Caco-2 (cell line): ENCODE measurements at regions not wholly inside any gene's neighbourhood (a gene's known extent, or its start where the extent isn't known, plus 50 kb on each side); places are given as distances from the start of the nearest gene placed in this dataset.

Source experiments
- BruUV-seq: library from RNA; stranded (reverse); fragments of 400-500 nt; replicated peaks from 2 replicates; lab custom pipeline; 2021; lab: Mats Ljungman, UMichigan
- CTCF ChIA-PET: fragments of 300-600 bp; sonication (Branson Sonifier 250); formaldehyde crosslinking; loops from one replicate; lab custom pipeline; 2022; ENCODE audit warnings: antibody characterized with exemption; lab: Charles Lee
- POLR2A ChIA-PET: fragments of 300-600 bp; sonication (Branson Sonifier 250); formaldehyde crosslinking; loops from one replicate; lab custom pipeline; 2022; ENCODE audit warnings: antibody characterized with exemption; lab: Charles Lee
- DNase-seq, 2 experiments: peaks; one replicate each; pipeline versions ENCODE4 v3.0.0 to v3.0.0-alpha.2; 2020 to 2022
- H3K27me3 ChIP-seq: replicated peaks from 2 replicates; pipeline ENCODE4 v1.6.0; 2011; ENCODE audit warnings: low read length; ENCODE audit not compliant: control insufficient read depth, insufficient read depth
- H3K36me3 ChIP-seq: 2 replicates; pipeline ENCODE4 v1.5.1; 2011; ENCODE audit warnings: low read length; ENCODE audit not compliant: control insufficient read depth, insufficient read depth
- H3K4me1 ChIP-seq: fragments of 250-450 bp; sonication (Bioruptor Pico); 2 replicates; pipeline ENCODE4 v1.5.1; 2020; ENCODE audit warnings: mild to moderate bottlenecking
- H3K4me3 ChIP-seq: 2 replicates; pipeline ENCODE4 v1.5.1; 2011; ENCODE audit warnings: low read depth, mild to moderate bottlenecking, control low read depth, low read length
- H3K9me3 ChIP-seq: fragments of 250-450 bp; sonication (Bioruptor Pico); 2 replicates; pipeline ENCODE4 v1.5.1; 2020; ENCODE audit warnings: mild to moderate bottlenecking, moderate library complexity
- H3K27ac Mint-ChIP-seq: one replicate; pipeline ENCODE4 v1.8.0; 2022; ENCODE audit warnings: mixed read lengths; ENCODE audit not compliant: unreplicated experiment
- H3K27me3 Mint-ChIP-seq: one replicate; pipeline ENCODE4 v1.8.0; 2022; ENCODE audit warnings: mixed read lengths; ENCODE audit not compliant: insufficient read depth, unreplicated experiment
- H3K36me3 Mint-ChIP-seq: one replicate; pipeline ENCODE4 v1.8.0; 2022; ENCODE audit warnings: mild to moderate bottlenecking, mixed read lengths; ENCODE audit not compliant: insufficient read depth, unreplicated experiment
- H3K4me1 Mint-ChIP-seq: one replicate; pipeline ENCODE4 v1.8.0; 2022; ENCODE audit warnings: low read depth, mixed read lengths; ENCODE audit not compliant: unreplicated experiment
- H3K4me3 Mint-ChIP-seq: one replicate; pipeline ENCODE4 v1.8.0; 2022; ENCODE audit warnings: mild to moderate bottlenecking, moderate library complexity, mixed read lengths; ENCODE audit not compliant: unreplicated experiment
- H3K9me3 Mint-ChIP-seq: one replicate; pipeline ENCODE4 v1.8.0; 2022; ENCODE audit warnings: mixed read lengths; ENCODE audit not compliant: unreplicated experiment
- intact Hi-C: fragments of 100-400 bp; cut with micrococcal nuclease; formaldehyde crosslinking; loops from one replicate; pipeline ENCODE4 v1.10.0; 2022; ENCODE audit not compliant: unreplicated experiment
- TF ChIP-seq, protein P1 (sequence below), 2 experiments: fragments of 200-600 bp in 1 of 2; IDR thresholded peaks; 1 replicate in 1 of 2; 2 replicates in 1 of 2; pipeline versions ENCODE4 v1.5.1 to v1.8.0; 2011 to 2022; ENCODE audit warnings: antibody characterized with exemption in 1 of 2, control low read depth in 1 of 2, inconsistent platforms in 1 of 2, low read depth in 1 of 2, low read length in 1 of 2, mild to moderate bottlenecking in 1 of 2, moderate library complexity in 1 of 2; ENCODE audit not compliant: insufficient read depth in 1 of 2, severe bottlenecking in 1 of 2, unreplicated experiment in 1 of 2

DNA sequence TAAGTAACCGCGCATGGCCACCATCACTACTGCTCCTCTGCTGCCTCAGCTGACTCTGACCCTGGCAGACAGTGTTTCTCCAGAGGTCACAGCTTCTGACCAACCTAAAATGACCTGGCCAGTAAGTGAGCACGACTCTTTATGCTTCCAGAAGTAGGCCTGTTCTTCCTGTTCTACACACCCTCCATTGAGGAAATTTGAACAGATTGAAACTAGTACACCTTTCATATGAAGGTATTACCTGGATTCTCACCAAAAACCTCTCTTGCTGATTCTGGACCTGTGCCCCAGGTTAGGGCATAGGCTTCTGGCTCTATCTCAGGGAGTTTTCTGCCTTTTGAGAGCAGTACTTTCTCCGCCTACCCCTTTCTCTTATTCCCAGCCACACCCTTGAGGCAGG lies 178.4 kb upstream of the FRMD6 start:
- Histone ChIP-seq H3K27me3 (no peaks in the 10 kb centered on the region), H3K9me3 (no peaks in the 10 kb centered on the region), H3K36me3 (no peaks in the 10 kb centered on the region), H3K4me1 (peaks cover 12% of the 10 kb centered on the region; the same call in 1 of the 2 replicates), H3K4me3 (no peak overlapping the region)
- no peaks in the 10 kb centered on the region for H3K36me3 Mint-ChIP-seq
- H3K4me3 Mint-ChIP-seq = no peak overlapping the region
- CTCF ChIA-PET = no interaction called here
- TF ChIP-seq, protein P1, sequence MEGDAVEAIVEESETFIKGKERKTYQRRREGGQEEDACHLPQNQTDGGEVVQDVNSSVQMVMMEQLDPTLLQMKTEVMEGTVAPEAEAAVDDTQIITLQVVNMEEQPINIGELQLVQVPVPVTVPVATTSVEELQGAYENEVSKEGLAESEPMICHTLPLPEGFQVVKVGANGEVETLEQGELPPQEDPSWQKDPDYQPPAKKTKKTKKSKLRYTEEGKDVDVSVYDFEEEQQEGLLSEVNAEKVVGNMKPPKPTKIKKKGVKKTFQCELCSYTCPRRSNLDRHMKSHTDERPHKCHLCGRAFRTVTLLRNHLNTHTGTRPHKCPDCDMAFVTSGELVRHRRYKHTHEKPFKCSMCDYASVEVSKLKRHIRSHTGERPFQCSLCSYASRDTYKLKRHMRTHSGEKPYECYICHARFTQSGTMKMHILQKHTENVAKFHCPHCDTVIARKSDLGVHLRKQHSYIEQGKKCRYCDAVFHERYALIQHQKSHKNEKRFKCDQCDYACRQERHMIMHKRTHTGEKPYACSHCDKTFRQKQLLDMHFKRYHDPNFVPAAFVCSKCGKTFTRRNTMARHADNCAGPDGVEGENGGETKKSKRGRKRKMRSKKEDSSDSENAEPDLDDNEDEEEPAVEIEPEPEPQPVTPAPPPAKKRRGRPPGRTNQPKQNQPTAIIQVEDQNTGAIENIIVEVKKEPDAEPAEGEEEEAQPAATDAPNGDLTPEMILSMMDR (IDR thresholded peaks at IDR 0.05; ENCODE audit: insufficient read depth in 1 of 2, low read depth in 1 of 2, low read length in 1 of 2, severe bottlenecking in 1 of 2, unreplicated experiment in 1 of 2) = no peak
- H3K4me1 Mint-ChIP-seq = peaks cover 17% of the 10 kb centered on the region
- no peak for DNase-seq
- BruUV-seq = no TSS peak
- intact Hi-C loops = no loop called here
- H3K27me3 Mint-ChIP-seq = no peaks in the 10 kb centered on the region
- no peak overlapping the region for H3K27ac Mint-ChIP-seq
- H3K9me3 Mint-ChIP-seq = no peaks in the 10 kb centered on the region
- POLR2A ChIA-PET = no interaction called here

DNA sequence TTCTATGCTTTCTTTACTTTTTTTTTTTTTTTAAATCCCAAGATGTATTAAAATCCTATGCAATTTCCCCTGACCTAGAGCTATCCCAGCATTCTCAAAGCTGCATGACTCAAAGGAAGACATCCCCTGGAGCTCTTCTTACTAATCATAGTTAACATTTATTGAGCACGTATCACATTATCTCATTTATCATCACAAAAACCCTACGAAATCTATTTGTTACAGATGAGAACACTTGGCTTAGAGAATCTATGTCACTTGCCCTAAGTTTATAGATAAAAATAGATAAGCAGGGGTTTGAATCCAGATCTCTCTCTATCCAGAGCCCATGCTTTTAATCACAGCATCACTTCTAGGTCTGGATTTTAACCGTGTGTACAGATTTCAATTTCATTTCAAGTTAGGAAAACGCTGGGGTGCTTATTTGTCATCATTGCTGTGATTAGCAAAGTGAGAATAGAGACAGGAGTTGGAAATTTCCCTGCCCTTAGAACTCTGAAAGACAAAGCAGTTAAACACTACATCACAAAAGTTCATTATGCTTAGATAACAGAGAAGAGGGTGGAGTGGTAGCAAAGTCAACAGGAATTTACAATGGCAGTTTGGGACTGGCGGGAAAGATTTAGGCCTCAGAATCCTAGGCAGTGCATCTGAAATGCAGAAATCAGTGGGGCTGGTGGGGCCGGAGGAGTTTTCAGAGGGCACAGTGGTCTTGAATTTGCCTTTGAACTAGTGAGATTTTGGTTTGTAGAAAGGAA lies 177.7 kb upstream of the FRMD6 start:
- Mint-ChIP-seq H3K4me3 (no peak overlapping the region), H3K9me3 (no peaks in the 10 kb centered on the region), H3K4me1 (peaks cover 17% of the 10 kb centered on the region), H3K27ac (peak overlapping the region; percentile 27), H3K27me3 (no peaks in the 10 kb centered on the region), H3K36me3 (no peaks in the 10 kb centered on the region)
- H3K36me3 ChIP-seq = no peaks in the 10 kb centered on the region
- TF ChIP-seq, protein P1 (IDR thresholded peaks at IDR 0.05; ENCODE audit: insufficient read depth in 1 of 2, low read depth in 1 of 2, low read length in 1 of 2, severe bottlenecking in 1 of 2, unreplicated experiment in 1 of 2) = no peak
- peaks cover 12% of the 10 kb centered on the region; the same call in 1 of the 2 replicates for H3K4me1 ChIP-seq
- intact Hi-C loops = no loop called here
- H3K9me3 ChIP-seq = no peaks in the 10 kb centered on the region
- no peak for DNase-seq
- BruUV-seq = no TSS peak
- no peaks in the 10 kb centered on the region for H3K27me3 ChIP-seq
- POLR2A ChIA-PET = no interaction called here
- CTCF ChIA-PET = no interaction called here
- no peak overlapping the region for H3K4me3 ChIP-seq

DNA sequence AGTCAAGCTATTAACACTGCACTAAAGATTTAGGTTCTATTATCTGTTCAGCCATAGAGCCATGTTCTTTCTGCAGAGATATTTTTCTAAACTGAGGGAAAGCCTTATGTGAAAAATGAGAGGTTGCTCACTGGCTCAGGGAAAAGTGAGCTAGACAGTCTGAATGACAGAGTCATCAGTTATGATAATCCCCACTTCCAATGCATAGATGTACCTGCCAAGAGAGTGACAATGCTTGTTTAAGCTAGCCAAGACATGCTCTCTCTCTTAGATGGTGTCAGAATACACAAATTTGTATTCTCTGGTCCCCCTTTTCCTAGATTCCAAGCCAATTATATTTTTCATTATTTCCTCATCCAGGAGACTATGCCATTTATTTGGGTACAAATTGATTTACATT lies 176.9 kb upstream of the FRMD6 start:
- POLR2A ChIA-PET = no interaction called here

More for the DNA sequence above, 176.9 kb upstream of the FRMD6 start:
- CTCF ChIA-PET = no interaction called here
- H3K27me3 Mint-ChIP-seq = no peaks in the 10 kb centered on the region
- no peaks in the 10 kb centered on the region for H3K9me3 ChIP-seq
- H3K4me3 Mint-ChIP-seq = no peak overlapping the region
- H3K4me3 ChIP-seq = no peak overlapping the region
- peaks cover 17% of the 10 kb centered on the region for H3K4me1 Mint-ChIP-seq
- intact Hi-C loops = no loop called here
- no peaks in the 10 kb centered on the region for H3K36me3 Mint-ChIP-seq
- TF ChIP-seq, protein P1 (IDR thresholded peaks at IDR 0.05; ENCODE audit: insufficient read depth in 1 of 2, low read depth in 1 of 2, low read length in 1 of 2, severe bottlenecking in 1 of 2, unreplicated experiment in 1 of 2) = no peak
- H3K4me1 ChIP-seq = peaks cover 12% of the 10 kb centered on the region; the same call in 1 of the 2 replicates
- DNase-seq = no peak
- H3K9me3 Mint-ChIP-seq = no peaks in the 10 kb centered on the region
- H3K27ac Mint-ChIP-seq = no peak overlapping the region
- no peaks in the 10 kb centered on the region for H3K36me3 ChIP-seq
- no TSS peak for BruUV-seq
- no peaks in the 10 kb centered on the region for H3K27me3 ChIP-seq
